ENCODE measurements at regions not wholly inside any gene's neighbourhood (a gene's known extent, or its start where the extent isn't known, plus 50 kb on each side); places are given as distances from the start of the nearest gene placed in this dataset.
"Not testable (repeated sequence)": the region's sequence is repeated elsewhere in the genome, so short reads cannot be mapped to it uniquely, and the experiment has no call there.

- DNase-seq (ENCODE audit: low read depth in 2 of 3, low spot score in 2 of 3): no peak
Measured at GRCh38 chr9:13450723-13451122, 171.2 kb upstream of the MPDZ start.

DNA sequence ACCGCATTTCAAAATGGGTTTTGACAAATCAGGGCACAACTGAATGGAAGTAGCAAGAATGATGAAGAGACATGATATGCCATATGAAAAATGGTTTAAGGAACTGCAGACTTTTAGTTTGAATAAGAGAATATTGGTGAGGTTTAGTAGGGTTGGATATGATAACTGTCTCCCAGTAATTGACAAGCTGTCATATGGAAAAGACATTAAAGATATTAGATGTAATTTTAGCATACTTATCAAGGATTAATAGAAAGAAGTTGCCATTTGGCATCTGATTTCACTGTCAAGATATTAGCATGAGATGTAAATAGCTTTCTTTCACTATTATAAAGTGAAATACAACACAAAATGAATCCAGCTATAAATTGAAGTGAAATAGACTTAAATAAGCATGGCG lies 169.0 kb upstream of the MPDZ start:
- no peak for DNase-seq (ENCODE audit: low read depth in 2 of 3, low spot score in 2 of 3)

DNA sequence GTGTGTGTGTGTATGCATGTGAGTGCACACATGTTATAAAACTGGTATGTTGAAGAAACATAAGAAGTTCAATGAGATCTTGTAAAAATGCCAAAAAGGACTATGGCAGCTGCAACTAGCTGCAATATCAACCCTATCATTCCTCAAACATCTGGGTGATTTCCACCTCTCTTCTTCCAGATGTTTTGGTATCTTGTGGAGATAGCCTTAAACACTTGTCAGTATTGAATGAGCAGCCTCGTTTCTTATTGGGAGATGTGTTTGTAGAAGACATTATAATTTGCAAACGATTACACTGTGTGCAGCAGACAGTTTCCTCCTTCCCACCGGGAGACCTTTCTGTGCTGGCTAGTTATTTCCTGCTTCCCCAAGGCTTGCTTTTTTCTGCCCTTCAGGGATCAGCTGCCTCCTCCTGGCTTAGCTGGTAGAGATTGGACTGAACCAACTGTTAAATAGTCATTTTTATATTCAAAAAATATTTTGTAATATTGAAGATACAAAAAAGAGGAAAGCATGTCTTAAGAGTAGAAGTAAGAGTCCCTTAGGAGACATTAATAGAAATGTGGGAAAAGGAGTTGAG lies 168.4 kb upstream of the MPDZ start:
- no peak for DNase-seq (ENCODE audit: low read depth in 2 of 3, low spot score in 2 of 3)

DNA sequence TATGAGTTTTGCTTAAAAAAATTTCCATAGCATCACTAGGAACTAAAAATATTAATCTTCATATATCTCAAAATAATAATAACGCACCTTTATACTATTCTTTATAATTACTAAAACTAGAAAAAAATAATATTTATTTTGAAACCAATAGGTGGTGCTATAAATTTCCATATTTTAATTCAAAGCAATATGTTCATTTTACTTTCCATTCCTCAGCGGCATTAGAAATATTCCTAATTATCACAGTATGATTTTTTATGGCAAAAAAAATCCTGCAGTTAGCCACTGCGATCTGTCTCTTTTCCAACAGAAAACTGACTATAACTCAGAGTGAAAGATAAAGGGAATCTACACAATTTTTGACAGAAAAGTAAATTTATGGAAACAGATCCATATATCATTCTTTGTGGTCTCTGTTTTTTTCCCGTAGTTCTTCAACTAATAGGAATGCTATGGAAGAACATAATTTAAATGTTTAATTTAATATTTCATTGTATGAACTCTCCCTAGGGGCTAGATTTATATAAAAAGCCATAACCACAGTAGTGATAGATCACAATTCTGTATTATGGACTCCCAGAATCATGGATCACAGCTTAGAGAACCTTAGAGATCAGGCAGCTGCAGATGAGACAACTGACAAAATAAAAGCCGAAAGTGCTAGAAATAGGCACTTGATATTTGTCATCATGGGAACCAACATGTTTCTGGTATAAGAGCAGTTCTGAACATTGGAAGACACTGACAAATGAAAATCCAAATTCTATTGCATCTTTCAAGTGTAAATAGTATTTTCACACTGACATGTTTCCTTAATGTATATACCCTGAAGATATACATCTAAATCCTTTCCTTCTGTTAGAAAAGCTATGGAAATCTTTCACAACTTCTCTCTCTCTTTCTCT lies 167.7 kb upstream of the MPDZ start:
- no peak for DNase-seq (ENCODE audit: low read depth in 2 of 3, low spot score in 2 of 3)

GRCh38 chr9:13446286-13446937 lies 166.9 kb upstream of the MPDZ start:
- no peak for DNase-seq (ENCODE audit: low read depth in 2 of 3, low spot score in 2 of 3)

DNA sequence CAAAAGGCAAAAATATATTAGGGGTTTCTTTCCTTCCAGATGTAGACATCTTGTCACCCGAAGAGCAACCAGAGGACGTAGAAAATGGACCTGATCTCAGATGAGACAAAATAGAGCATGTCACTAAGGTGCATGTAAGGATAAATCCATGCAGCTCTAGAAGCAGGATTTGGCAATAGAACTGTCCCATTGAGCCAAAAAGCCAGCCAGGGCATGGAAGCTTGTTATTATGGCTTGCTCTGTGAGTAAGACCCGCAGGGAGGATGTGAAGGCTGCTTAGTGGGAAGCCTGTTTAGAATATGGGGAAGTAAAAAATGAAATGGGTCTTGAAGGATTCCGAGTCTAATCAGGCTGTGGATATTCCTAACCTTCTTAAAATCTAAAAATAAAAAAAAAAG lies 165.6 kb upstream of the MPDZ start:
- no peak for DNase-seq (ENCODE audit: low read depth in 2 of 3, low spot score in 2 of 3)

GRCh38 chr9:13444245-13445102 lies 165.0 kb upstream of the MPDZ start:
- no peak for DNase-seq (ENCODE audit: low read depth in 2 of 3, low spot score in 2 of 3)

DNA sequence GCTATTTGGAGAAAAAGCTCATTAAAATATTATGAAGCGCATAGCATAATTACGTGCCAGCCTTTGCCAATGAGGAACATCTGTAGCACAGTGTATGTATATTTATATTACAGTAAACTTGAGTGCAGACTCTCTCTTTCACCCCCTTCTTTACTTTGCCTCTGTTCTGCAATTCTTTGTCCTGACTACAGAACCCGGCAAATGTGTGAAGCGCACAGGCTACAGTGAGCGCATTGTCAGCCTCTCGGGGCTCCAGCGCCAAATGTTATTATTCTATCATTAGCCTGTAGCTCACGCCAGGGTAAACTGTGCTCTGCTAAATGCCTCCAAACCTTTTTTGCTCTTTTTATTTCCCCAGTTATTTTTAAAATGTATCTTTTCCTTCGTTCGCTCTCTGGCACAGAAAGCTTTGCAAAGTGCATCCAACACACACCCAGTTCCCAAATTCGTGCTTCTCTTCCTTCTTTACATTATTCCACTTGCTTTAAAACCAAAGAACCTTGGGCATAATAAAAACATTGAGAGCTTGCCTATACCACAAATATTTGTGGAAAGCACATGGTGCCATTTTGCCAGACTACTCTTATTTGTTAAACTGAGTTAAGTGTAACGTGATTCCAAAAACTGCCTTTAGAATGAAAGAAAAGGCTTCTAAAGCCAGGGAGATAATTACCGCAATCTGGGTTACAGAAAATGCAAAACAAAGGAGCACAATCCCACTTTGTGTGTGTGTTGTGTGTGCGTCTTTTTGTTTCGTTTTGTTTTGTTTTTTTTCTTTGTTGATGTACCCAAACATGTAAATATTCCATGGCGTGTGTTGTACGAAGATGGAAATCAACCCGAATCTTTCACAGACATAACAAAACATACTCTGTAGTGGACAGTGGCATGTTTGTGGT lies 164.1 kb upstream of the MPDZ start:
- no peak for DNase-seq (ENCODE audit: low read depth in 2 of 3, low spot score in 2 of 3)

GRCh38 chr9:13439685-13440476 lies 160.4 kb upstream of the MPDZ start:
- DNase-seq (ENCODE audit: low read depth in 2 of 3, low spot score in 2 of 3): no peak

- no peak for DNase-seq (ENCODE audit: low read depth in 2 of 3, low spot score in 2 of 3)
Measured at GRCh38 chr9:13437866-13438265, 158.4 kb upstream of the MPDZ start.

DNA sequence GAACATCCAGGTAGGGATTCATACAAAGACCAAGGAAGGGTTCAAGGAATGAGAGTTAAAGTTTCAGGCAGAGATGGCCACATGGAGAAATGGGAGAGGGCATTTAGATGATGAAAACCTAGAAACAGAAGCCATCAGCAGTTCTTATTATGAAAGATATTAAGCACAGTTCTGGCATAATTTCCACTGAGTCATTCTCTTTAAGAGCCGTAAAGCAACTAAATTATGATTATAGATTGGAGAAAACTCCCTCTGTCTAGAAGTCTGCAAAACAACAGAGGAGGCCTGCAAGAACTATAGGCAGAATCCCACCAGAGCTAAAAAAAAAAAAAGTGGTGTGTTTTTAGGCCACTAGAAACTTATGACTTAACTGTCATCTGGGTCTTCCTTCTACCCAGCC lies 157.1 kb upstream of the MPDZ start:
- DNase-seq (ENCODE audit: low read depth in 2 of 3, low spot score in 2 of 3): no peak

DNA sequence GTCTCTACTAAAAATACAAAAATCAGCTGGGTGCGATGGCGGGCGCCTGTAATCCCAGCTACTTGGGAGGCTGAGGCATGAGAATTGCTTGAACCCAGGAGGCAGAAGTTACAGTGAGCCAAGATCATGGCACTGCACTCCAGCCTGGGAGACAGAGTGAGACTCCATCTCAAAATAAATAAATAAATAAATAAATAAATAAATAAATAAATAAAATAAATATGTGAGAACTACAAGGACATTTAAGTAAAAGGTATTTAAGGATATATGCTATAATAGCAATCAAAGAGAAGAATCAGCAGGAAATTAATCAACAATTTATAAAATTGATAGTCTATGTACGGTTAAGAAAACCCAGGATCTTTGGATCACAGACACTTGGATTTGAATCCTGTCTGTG lies 154.0 kb upstream of the MPDZ start:
- not testable (repeated sequence) for DNase-seq (ENCODE audit: low read depth in 2 of 3, low spot score in 2 of 3)

DNA sequence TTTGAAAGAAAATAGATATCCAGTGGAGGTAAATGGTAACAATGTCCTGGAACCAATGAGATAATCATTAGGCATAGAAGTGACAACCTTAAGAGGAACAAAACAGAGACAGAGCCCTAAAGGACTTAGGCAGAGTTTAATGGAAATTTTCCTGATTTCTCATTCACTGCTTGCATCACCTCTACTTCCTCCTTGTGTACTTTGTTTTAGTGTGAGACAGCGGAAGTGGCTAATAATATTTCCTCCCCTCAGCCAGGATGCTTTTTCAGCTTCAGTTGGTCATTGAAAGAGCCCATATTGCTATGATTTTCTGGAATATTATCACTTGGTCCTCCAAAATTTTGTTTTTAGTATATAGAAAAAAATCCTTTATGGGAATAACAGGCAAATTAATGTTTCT lies 153.4 kb upstream of the MPDZ start:
- DNase-seq (ENCODE audit: low read depth in 2 of 3, low spot score in 2 of 3): no peak

DNA sequence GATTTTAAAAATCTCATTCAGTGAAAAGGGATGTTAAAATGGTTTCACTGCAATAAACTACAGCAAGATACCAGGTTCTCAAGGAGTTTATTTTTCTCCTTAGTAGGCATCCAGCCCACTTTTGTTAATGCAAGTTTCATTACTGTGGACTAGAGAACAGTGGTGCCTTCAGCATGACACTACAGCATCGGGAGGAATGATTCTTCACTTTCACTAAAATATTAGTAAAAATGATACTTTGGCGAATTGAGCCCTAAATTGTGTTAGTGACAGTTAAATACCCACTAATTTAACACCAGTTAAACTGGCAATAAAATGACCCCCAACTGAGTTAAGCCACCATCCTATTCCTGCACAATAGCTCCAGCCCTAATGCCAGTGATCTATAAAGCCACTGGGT lies 152.2 kb upstream of the MPDZ start:
- no peak for DNase-seq (ENCODE audit: low read depth in 2 of 3, low spot score in 2 of 3)

GRCh38 chr9:13431222-13431536 lies 151.7 kb upstream of the MPDZ start:
- no peak for DNase-seq (ENCODE audit: low read depth in 2 of 3, low spot score in 2 of 3)

GRCh38 chr9:13430368-13431221 lies 151.1 kb upstream of the MPDZ start:
- no peak for DNase-seq (ENCODE audit: low read depth in 2 of 3, low spot score in 2 of 3)

- no peak for DNase-seq (ENCODE audit: low read depth in 2 of 3, low spot score in 2 of 3)
Measured at GRCh38 chr9:13429301-13430190, 150.1 kb upstream of the MPDZ start.

Measured in hematopoietic multipotent progenitor cell (in vitro differentiated cells).